Epithelial cell of esophagus (primary cell): ENCODE measurements at regions not wholly inside any gene's neighbourhood (a gene's known extent, or its start where the extent isn't known, plus 50 kb on each side); places are given as distances from the start of the nearest gene placed in this dataset.

Experiments
- DNase-seq: peaks from one replicate; pipeline ENCODE4 v3.0.0; 2010; ENCODE audit warnings: low read depth
- H3K4me3 ChIP-seq: 2 replicates; pipeline ENCODE4 v1.5.1; 2011; ENCODE audit warnings: mild to moderate bottlenecking, low read length, control low read depth
- CTCF ChIP-seq: IDR thresholded peaks from 2 replicates; pipeline ENCODE4 v1.5.1; 2011; ENCODE audit warnings: low read depth, mild to moderate bottlenecking, low read length, control low read depth, inconsistent platforms; ENCODE audit not compliant: insufficient read depth; ENCODE audit errors: missing control alignments

- no peak for TF ChIP-seq CTCF
- peak; percentile 90 for DNase-seq
- H3K4me3 ChIP-seq, result no peak overlapping the region
These were observed 90.8 kb upstream of the IRX4 start for GRCh38 chr5:1973391-1974013.

DNA sequence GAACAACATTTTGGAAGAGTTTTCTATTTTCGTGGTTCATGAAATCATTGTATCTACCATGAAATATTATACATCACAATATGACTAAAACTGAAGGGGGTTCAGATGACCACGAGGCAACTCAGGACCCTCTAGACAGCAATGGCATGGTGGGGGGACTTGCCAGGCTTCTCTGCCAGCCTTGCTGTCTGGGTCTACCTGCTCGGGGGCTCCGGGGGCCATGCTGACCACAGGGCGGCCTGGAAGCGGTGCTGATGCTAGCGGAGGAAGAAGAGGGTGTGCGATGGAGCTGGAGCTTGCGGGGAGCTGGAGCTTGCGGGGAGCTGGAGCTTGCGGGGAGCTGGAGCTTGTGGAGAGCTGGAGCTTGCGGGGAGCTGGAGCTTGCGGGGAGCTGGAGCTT, 89.2 kb upstream of the IRX4 start:
- no peak overlapping the region for H3K4me3 ChIP-seq
- no peak for DNase-seq
- no peak for TF ChIP-seq CTCF

DNA sequence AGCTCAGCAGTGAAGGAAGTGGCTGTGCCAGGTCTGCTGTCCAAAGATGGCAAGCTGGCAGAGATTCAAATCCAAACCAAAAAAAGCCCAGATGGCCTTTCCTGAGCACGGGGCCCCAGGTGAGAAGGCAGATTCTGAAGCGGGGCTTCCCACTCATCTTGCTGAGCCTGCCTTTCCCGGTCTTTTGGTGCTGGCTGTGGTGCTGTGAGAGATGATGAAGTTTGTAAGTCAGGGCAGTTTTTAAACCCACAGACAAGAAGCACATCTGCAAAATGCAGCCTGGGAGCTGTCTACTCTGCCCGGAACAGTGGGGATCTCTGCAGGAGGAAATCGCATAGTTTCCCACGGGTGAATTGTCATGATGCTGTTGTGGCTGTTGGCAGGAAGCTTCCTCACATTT, 85.0 kb upstream of the IRX4 start:
- H3K4me3 ChIP-seq, result no peak overlapping the region
- TF ChIP-seq CTCF, result no peak
- DNase-seq, result no peak

DNA sequence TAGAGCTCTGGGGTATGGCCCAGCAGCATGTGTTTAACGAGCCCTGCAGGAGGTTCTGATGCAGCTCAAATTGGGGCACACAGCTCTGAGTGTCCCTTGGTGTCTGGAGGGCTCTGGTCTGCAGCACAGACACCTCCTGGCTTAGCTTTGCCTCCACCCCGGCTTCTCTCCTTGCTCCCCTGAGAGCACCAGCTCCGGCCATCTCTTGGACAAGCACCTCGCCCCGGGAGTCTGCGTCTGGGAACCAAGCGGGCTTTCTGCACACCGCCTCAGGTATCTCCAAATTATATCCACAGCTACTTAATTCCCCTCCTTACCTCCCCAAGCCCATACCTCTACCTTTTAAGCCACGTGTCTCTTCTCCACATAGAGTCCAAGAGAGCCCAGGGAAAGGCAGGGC, 83.7 kb upstream of the IRX4 start:
- DNase-seq, result no peak
- TF ChIP-seq CTCF, result no peak
- no peak overlapping the region for H3K4me3 ChIP-seq

DNA sequence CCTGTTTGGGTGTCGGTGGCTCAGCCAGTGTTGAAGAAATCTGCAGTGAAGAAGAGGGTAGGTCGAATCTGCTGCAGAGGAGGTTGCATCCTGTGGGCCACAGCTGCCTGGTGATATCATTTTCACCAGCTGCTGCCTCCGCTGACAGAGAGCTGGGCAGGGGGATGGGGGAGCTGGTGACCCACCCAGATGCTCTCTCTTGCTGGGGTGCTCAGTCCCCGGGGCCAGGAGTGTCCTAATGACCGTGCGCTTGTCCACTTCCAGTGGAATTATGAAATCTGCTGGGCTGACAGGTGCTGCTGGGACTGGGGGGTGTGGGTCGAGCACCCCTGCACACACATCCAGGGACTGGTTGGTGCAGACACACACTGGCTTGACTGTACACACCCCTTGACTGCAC, 83.2 kb upstream of the IRX4 start:
- no peak for TF ChIP-seq CTCF
- H3K4me3 ChIP-seq, result no peak overlapping the region
- DNase-seq, result no peak

DNA sequence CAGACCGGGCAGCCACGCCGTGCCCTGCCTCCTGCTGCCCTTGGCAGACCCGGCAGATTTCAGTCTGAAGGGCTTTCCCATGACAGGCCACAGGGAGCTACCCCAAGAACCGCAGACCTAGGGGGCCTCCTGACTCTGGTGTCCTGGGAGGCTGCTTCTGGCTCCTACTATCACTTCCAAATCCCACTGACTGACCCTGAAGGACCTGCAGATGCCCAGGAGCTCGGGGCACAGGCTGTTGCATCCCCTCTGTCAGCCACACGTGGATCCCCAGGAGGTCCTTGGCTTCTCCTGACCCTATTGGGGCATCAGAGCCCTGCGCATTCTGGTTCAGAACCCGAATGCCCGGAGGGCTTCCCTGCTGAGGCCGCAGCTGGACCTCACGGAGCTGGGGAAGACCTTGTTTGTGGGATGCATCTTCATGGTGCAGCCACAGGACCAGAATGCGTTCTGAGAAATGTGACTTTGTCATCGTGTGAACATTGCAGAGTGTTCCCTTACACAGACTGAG, 81.3 kb upstream of the IRX4 start:
- H3K4me3 ChIP-seq, result no peak overlapping the region
- DNase-seq, result no peak
- no peak for TF ChIP-seq CTCF

DNA sequence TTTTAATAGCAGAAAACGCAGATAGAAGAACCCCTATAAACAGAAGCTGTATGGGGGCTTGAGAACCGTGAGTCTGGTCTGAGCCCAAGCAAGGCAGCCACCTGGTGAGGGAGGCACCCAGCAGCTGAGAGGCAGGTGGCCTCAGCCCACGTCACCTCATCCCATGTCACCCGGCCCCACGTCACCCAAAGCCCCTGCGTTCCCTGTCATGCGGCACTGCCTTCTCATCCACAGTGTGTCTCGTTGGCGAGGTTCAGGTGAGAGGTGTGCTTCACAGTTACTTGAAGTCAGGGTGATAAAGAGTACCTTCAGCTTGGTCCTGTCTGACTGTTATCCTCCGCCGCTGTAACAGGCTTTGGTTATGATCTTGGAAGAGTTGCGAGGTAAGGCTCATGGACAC, 80.6 kb upstream of the IRX4 start:
- H3K4me3 ChIP-seq, result no peak overlapping the region
- no peak for TF ChIP-seq CTCF
- DNase-seq, result no peak
